Skeletal muscle satellite cell (primary cell): ENCODE measurements at regions not wholly inside any gene's neighbourhood (a gene's known extent, or its start where the extent isn't known, plus 50 kb on each side); places are given as distances from the start of the nearest gene placed in this dataset.

Experiments used
- H3K27me3 ChIP-seq: 2 replicates; pipeline ENCODE4 v1.7.0; 2013; ENCODE audit warnings: low read length; ENCODE audit not compliant: control insufficient read depth, insufficient read depth
- H3K36me3 ChIP-seq: 2 replicates; pipeline ENCODE4 v1.7.0; 2013; ENCODE audit warnings: mild to moderate bottlenecking, control low read depth, low read length; ENCODE audit not compliant: insufficient read depth
- H3K4me1 ChIP-seq: 2 replicates; pipeline ENCODE4 v1.7.0; 2013; ENCODE audit warnings: low read length; ENCODE audit not compliant: control insufficient read depth, insufficient read depth
- H3K4me2 ChIP-seq: 2 replicates; pipeline ENCODE4 v1.7.0; 2013; ENCODE audit warnings: mild to moderate bottlenecking, low read length
- H3K4me3 ChIP-seq: 2 replicates; pipeline ENCODE4 v1.7.0; 2013; ENCODE audit warnings: low read length
- H3K9ac ChIP-seq: 2 replicates; pipeline ENCODE4 v1.7.0; 2013; ENCODE audit warnings: mild to moderate bottlenecking, low read depth, low read length, moderate library complexity
- H3K9me3 ChIP-seq: replicated peaks from 2 replicates; pipeline ENCODE4 v1.7.0; 2013; ENCODE audit warnings: mild to moderate bottlenecking, control low read depth, low read length

GRCh38 chr4:59086410-59086809, 1976.2 kb upstream of the IGFBP7 start:
- Histone ChIP-seq H3K4me3 (no peak overlapping the region), H3K4me2 (no peak overlapping the region), H3K9me3 (no peaks in the 10 kb centered on the region), H3K27me3 (no peaks in the 10 kb centered on the region), H3K36me3 (no peaks in the 10 kb centered on the region), H3K9ac (no peak overlapping the region), H3K4me1 (no peaks in the 10 kb centered on the region)

- H3K4me1 ChIP-seq: no peaks in the 10 kb centered on the region
- H3K4me3 ChIP-seq: no peak overlapping the region
- no peak overlapping the region for H3K9ac ChIP-seq
- peaks cover under 1% of the 10 kb centered on the region for H3K9me3 ChIP-seq
- H3K36me3 ChIP-seq: no peaks in the 10 kb centered on the region
- no peak overlapping the region for H3K4me2 ChIP-seq
- H3K27me3 ChIP-seq: no peaks in the 10 kb centered on the region
Measured at GRCh38 chr4:59091146-59092142, 1981.3 kb upstream of the IGFBP7 start.

- Histone ChIP-seq H3K9me3 (peaks cover 4% of the 10 kb centered on the region), H3K4me3 (no peak overlapping the region), H3K4me1 (no peaks in the 10 kb centered on the region), H3K4me2 (no peak overlapping the region), H3K36me3 (no peaks in the 10 kb centered on the region), H3K9ac (no peak overlapping the region), H3K27me3 (no peaks in the 10 kb centered on the region)
Measured at GRCh38 chr4:59094505-59094904, 1984.3 kb upstream of the IGFBP7 start.

GRCh38 chr4:59102311-59102710, 1992.1 kb upstream of the IGFBP7 start:
- no peaks in the 10 kb centered on the region for H3K36me3 ChIP-seq
- H3K9ac ChIP-seq: no peak overlapping the region
- no peaks in the 10 kb centered on the region for H3K9me3 ChIP-seq
- H3K4me2 ChIP-seq: no peak overlapping the region
- H3K27me3 ChIP-seq: no peaks in the 10 kb centered on the region
- no peaks in the 10 kb centered on the region for H3K4me1 ChIP-seq
- no peak overlapping the region for H3K4me3 ChIP-seq

GRCh38 chr4:59120287-59120814, 2010.2 kb upstream of the IGFBP7 start:
- H3K4me3 ChIP-seq: no peak overlapping the region
- no peaks in the 10 kb centered on the region for H3K4me1 ChIP-seq
- peaks cover 4% of the 10 kb centered on the region for H3K9me3 ChIP-seq
- no peak overlapping the region for H3K9ac ChIP-seq
- no peaks in the 10 kb centered on the region for H3K27me3 ChIP-seq
- H3K4me2 ChIP-seq: no peak overlapping the region
- no peaks in the 10 kb centered on the region for H3K36me3 ChIP-seq

- H3K4me2 ChIP-seq: no peak overlapping the region
- no peaks in the 10 kb centered on the region for H3K4me1 ChIP-seq
- no peak overlapping the region for H3K4me3 ChIP-seq
- H3K36me3 ChIP-seq: no peaks in the 10 kb centered on the region
- H3K27me3 ChIP-seq: no peaks in the 10 kb centered on the region
- no peak overlapping the region for H3K9ac ChIP-seq
- peaks cover 4% of the 10 kb centered on the region for H3K9me3 ChIP-seq
Measured at GRCh38 chr4:59122626-59123025, 2012.4 kb upstream of the IGFBP7 start.

- no peaks in the 10 kb centered on the region for H3K36me3 ChIP-seq
- no peaks in the 10 kb centered on the region for H3K4me1 ChIP-seq
- H3K9me3 ChIP-seq: no peaks in the 10 kb centered on the region
Measured at GRCh38 chr4:59126159-59126558, 2016.0 kb upstream of the IGFBP7 start.

GRCh38 chr4:59127006-59127405, 2016.8 kb upstream of the IGFBP7 start:
- H3K9ac ChIP-seq: no peak overlapping the region
- H3K4me2 ChIP-seq: no peak overlapping the region
- H3K36me3 ChIP-seq: no peaks in the 10 kb centered on the region
- H3K4me3 ChIP-seq: no peak overlapping the region
- no peaks in the 10 kb centered on the region for H3K4me1 ChIP-seq
- no peaks in the 10 kb centered on the region for H3K9me3 ChIP-seq
- no peaks in the 10 kb centered on the region for H3K27me3 ChIP-seq

More at GRCh38 chr4:59126159-59126558, 2016.0 kb upstream of the IGFBP7 start:
- Histone ChIP-seq H3K27me3 (no peaks in the 10 kb centered on the region), H3K4me3 (no peak overlapping the region), H3K9ac (no peak overlapping the region), H3K4me2 (no peak overlapping the region)

- no peaks in the 10 kb centered on the region for H3K27me3 ChIP-seq
- H3K9me3 ChIP-seq: no peaks in the 10 kb centered on the region
- no peaks in the 10 kb centered on the region for H3K36me3 ChIP-seq
- H3K4me1 ChIP-seq: no peaks in the 10 kb centered on the region
- H3K4me3 ChIP-seq: no peak overlapping the region
- no peak overlapping the region for H3K4me2 ChIP-seq
- H3K9ac ChIP-seq: no peak overlapping the region
Measured at GRCh38 chr4:59127743-59128142, 2017.6 kb upstream of the IGFBP7 start.

GRCh38 chr4:59135248-59135985, 2025.2 kb upstream of the IGFBP7 start:
- no peak overlapping the region for H3K4me3 ChIP-seq
- H3K9ac ChIP-seq: no peak overlapping the region
- no peaks in the 10 kb centered on the region for H3K36me3 ChIP-seq
- H3K27me3 ChIP-seq: no peaks in the 10 kb centered on the region
- H3K4me2 ChIP-seq: no peak overlapping the region
- H3K9me3 ChIP-seq: peaks cover 6% of the 10 kb centered on the region
- no peaks in the 10 kb centered on the region for H3K4me1 ChIP-seq

- H3K9ac ChIP-seq: no peak overlapping the region
- H3K4me3 ChIP-seq: no peak overlapping the region
- H3K4me1 ChIP-seq: no peaks in the 10 kb centered on the region
- H3K36me3 ChIP-seq: no peaks in the 10 kb centered on the region
- no peaks in the 10 kb centered on the region for H3K9me3 ChIP-seq
- no peak overlapping the region for H3K4me2 ChIP-seq
- H3K27me3 ChIP-seq: no peaks in the 10 kb centered on the region
Measured at GRCh38 chr4:59161249-59161648, 2038.9 kb upstream of the ADGRL3 start.
